Heart left ventricle (tissue), 13 donors: ENCODE measurements at regions not wholly inside any gene's neighbourhood (a gene's known extent, or its start where the extent isn't known, plus 50 kb on each side); places are given as distances from the start of the nearest gene placed in this dataset.
"Not testable (repeated sequence)": the region's sequence is repeated elsewhere in the genome, so short reads cannot be mapped to it uniquely, and the experiment has no call there.

Experiments used
- POLR2A ChIP-seq, 2 donors: fragments of 450-650 bp; IDR thresholded peaks; one replicate each; pipeline ENCODE4 v1.6.1; 2017; ENCODE audit warnings: antibody characterized with exemption in 2 of 2, mild to moderate bottlenecking in 2 of 2, moderate library complexity in 2 of 2
- TF ChIP-seq, protein P1 (sequence below), 12 donors: fragments of 200-600 bp; sonication (generic) in 4 of 12; IDR thresholded peaks; one replicate each; pipeline versions ENCODE4 v1.5.0 to v1.8.0; 2018 to 2022; ENCODE audit warnings: antibody characterized with exemption in 12 of 12, mild to moderate bottlenecking in 5 of 12
- donor health status: ischemic (EF 13 %, LVEDD 7.1; RV severe dilation, severe dysfunction).
- donor health status: DM: no; HTN: yes; CAD: no.
- donor health status: DM: no; HTN: no; CAD: no.
- donor health status: ischemic (EF 25% LVEDD 6.9; RV normal size, moderate dysfunction).
- donor health status: ischemic (EF 25% LVEDD 5.7; RV mildly dilated, moderate dysfunction).
- donor health status: ischemic (EF 35%, LVEDD 5.7; RV mildly dilated, moderate dysfunction).
- donor health status: nonischemic (EF 11% LVEDD 7.7; RV severe dilation, severe dysfunction).
- donor health status: DM: yes; HTN: yes; CAD: no.
- donor health status: PGD.
- donor health status: ischemic (EF 29% LVEDD 5.4; RV normal size, mild dysfunction).
- donor health status: nonischemic (EF 23%, LVEDD 6.1; RV moderate dilation, normal function).

DNA sequence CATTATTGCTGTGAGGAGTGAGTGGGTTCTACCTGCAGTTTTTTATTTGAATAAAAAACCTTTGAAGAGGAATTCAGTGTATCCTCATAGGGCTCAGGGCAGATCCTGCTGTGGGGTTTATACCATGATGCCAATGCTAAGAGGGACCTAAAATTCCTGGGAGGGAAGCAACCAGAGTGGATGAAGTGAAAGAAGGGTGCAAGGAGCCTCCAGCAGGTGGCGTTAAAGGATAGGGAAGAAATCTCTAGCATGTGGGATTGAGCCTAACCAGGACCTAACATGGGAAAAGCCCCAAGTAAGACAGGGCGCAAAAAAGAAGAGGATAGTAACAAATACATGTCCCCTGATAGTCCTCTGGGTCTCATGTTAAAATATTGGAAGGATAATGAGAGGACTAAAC lies 445.7 kb downstream of the CCT8L2 start:
- TF ChIP-seq, protein P1, sequence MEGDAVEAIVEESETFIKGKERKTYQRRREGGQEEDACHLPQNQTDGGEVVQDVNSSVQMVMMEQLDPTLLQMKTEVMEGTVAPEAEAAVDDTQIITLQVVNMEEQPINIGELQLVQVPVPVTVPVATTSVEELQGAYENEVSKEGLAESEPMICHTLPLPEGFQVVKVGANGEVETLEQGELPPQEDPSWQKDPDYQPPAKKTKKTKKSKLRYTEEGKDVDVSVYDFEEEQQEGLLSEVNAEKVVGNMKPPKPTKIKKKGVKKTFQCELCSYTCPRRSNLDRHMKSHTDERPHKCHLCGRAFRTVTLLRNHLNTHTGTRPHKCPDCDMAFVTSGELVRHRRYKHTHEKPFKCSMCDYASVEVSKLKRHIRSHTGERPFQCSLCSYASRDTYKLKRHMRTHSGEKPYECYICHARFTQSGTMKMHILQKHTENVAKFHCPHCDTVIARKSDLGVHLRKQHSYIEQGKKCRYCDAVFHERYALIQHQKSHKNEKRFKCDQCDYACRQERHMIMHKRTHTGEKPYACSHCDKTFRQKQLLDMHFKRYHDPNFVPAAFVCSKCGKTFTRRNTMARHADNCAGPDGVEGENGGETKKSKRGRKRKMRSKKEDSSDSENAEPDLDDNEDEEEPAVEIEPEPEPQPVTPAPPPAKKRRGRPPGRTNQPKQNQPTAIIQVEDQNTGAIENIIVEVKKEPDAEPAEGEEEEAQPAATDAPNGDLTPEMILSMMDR (IDR thresholded peaks at IDR 0.05) = peak in 11 of 12 donors; percentile 20 to 53 (median 43)
- TF ChIP-seq POLR2A (IDR thresholded peaks at IDR 0.05) = not testable (repeated sequence)
